ENCODE measurements at regions not wholly inside any gene's neighbourhood (a gene's known extent, or its start where the extent isn't known, plus 50 kb on each side); places are given as distances from the start of the nearest gene placed in this dataset.
"Not testable (repeated sequence)": the region's sequence is repeated elsewhere in the genome, so short reads cannot be mapped to it uniquely, and the experiment has no call there.

DNA sequence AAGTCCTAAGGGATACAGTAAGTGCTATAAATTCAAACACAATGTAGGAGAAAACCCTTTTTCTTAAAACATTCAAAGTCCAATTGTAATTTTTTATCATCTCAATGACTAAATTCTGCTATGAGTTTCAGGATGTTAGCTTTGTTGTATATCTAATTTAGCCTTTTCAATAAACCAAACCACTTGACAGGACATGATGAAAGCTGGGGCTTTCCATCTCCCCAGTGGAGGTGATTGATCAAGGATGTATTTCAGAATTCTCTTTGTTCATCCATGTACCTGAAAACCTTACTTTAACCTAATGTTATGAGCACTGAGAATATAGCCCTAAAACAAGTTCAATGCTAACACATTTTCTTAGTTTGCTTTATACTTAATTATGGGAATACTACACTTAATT lies 639.0 kb upstream of the ITGA1 start:
- Histone ChIP-seq H3K36me3 (ENCODE audit: control insufficient read depth in 2 of 2, insufficient read depth in 2 of 2, low read length in 1 of 2) (no peaks in the 10 kb centered on the region), H3K9me3 (ENCODE audit: control insufficient read depth in 2 of 2, insufficient read depth in 1 of 2, low read length in 1 of 2) (no peaks in the 10 kb centered on the region), H3K27ac (ENCODE audit: low read depth in 1 of 2, low read length in 1 of 2) (no peak overlapping the region), H3K4me1 (ENCODE audit: control insufficient read depth in 2 of 2, insufficient read depth in 2 of 2, low read length in 2 of 2) (no peaks in the 10 kb centered on the region), H3K4me3 (ENCODE audit: low read length in 2 of 2) (no peak overlapping the region), H3K27me3 (ENCODE audit: control insufficient read depth in 2 of 2, insufficient read depth in 1 of 2, low read length in 1 of 2) (no peaks in the 10 kb centered on the region)
- DNase-seq (ENCODE audit: low read depth in 6 of 9, low spot score in 9 of 9): no peak

- Histone ChIP-seq H3K27me3 (ENCODE audit: control insufficient read depth in 2 of 2, insufficient read depth in 1 of 2, low read length in 1 of 2) (no peaks in the 10 kb centered on the region), H3K4me3 (ENCODE audit: low read length in 2 of 2) (no peak overlapping the region), H3K27ac (ENCODE audit: low read depth in 1 of 2, low read length in 1 of 2) (no peak overlapping the region), H3K9me3 (ENCODE audit: control insufficient read depth in 2 of 2, insufficient read depth in 1 of 2, low read length in 1 of 2) (no peaks in the 10 kb centered on the region), H3K4me1 (ENCODE audit: control insufficient read depth in 2 of 2, insufficient read depth in 2 of 2, low read length in 2 of 2) (no peaks in the 10 kb centered on the region), H3K36me3 (ENCODE audit: control insufficient read depth in 2 of 2, insufficient read depth in 2 of 2, low read length in 1 of 2) (no peaks in the 10 kb centered on the region)
- no peak for DNase-seq (ENCODE audit: low read depth in 6 of 9, low spot score in 9 of 9)
- 85% methylated on average over 1 of the region's 1 CpG for WGBS
Measured at GRCh38 chr5:52150501-52150900, 637.2 kb upstream of the ITGA1 start.

DNA sequence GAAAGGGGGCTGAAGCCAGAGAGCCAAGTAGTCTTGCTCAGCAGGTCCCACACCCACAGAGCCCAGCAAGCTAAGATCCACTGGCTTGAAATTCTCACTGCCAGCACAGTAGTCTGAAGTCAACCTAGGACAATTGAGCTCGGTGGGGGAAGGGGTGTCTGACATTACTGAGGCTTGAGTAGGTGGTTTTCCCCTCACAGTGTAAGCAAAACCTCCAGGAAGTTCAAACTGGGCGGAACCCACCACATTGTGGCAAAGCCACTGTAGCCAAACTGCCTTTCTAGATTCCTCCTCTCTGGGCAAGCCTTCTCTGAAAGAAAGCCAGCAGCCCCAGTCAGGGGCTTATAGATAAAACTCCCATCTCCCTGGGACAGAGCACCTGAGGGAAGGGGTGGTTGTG lies 630.9 kb upstream of the ITGA1 start:
- WGBS: 47% methylated on average over 2 of the region's 2 CpGs
- not testable (repeated sequence) for H3K36me3 ChIP-seq (ENCODE audit: control insufficient read depth in 2 of 2, insufficient read depth in 2 of 2, low read length in 1 of 2); H3K4me3 ChIP-seq (ENCODE audit: low read length in 2 of 2); DNase-seq (ENCODE audit: low read depth in 6 of 9, low spot score in 9 of 9); H3K27ac ChIP-seq (ENCODE audit: low read depth in 1 of 2, low read length in 1 of 2); H3K4me1 ChIP-seq (ENCODE audit: control insufficient read depth in 2 of 2, insufficient read depth in 2 of 2, low read length in 2 of 2); H3K27me3 ChIP-seq (ENCODE audit: control insufficient read depth in 2 of 2, insufficient read depth in 1 of 2, low read length in 1 of 2); H3K9me3 ChIP-seq (ENCODE audit: control insufficient read depth in 2 of 2, insufficient read depth in 1 of 2, low read length in 1 of 2)

GRCh38 chr5:52165806-52166205 lies 621.9 kb upstream of the ITGA1 start:
- not testable (repeated sequence) for H3K9me3 ChIP-seq (ENCODE audit: control insufficient read depth in 2 of 2, insufficient read depth in 1 of 2, low read length in 1 of 2); DNase-seq (ENCODE audit: low read depth in 6 of 9, low spot score in 9 of 9); H3K27me3 ChIP-seq (ENCODE audit: control insufficient read depth in 2 of 2, insufficient read depth in 1 of 2, low read length in 1 of 2); H3K4me1 ChIP-seq (ENCODE audit: control insufficient read depth in 2 of 2, insufficient read depth in 2 of 2, low read length in 2 of 2); H3K4me3 ChIP-seq (ENCODE audit: low read length in 2 of 2); H3K36me3 ChIP-seq (ENCODE audit: control insufficient read depth in 2 of 2, insufficient read depth in 2 of 2, low read length in 1 of 2); H3K27ac ChIP-seq (ENCODE audit: low read depth in 1 of 2, low read length in 1 of 2)
- 91% methylated on average over 3 of the region's 3 CpGs for WGBS

DNA sequence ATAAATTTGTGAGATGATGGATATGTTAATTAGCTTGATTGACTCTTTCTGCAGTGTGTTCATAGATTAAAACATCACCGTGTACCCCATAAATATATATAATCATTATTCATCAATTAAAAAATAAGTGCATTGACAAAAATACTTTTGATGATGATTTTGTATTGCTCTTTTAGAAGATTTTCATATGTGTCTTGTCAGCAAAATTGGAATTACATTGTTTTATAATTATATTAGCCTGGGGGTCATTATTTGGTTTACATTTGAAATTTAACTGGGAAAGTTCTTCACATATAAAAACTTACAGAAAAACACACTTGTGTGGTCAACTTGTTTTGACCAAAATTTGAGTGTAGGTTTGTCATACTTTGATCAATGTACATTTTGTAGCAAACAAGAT lies 614.6 kb upstream of the ITGA1 start:
- DNase-seq (ENCODE audit: low read depth in 6 of 9, low spot score in 9 of 9): no peak
- H3K4me1 ChIP-seq (ENCODE audit: control insufficient read depth in 2 of 2, insufficient read depth in 2 of 2, low read length in 2 of 2): no peaks in the 10 kb centered on the region
- H3K9me3 ChIP-seq (ENCODE audit: control insufficient read depth in 2 of 2, insufficient read depth in 1 of 2, low read length in 1 of 2): no peaks in the 10 kb centered on the region
- no peak overlapping the region for H3K4me3 ChIP-seq (ENCODE audit: low read length in 2 of 2)
- H3K27ac ChIP-seq (ENCODE audit: low read depth in 1 of 2, low read length in 1 of 2): no peak overlapping the region
- 94% methylated on average over 1 of the region's 1 CpG for WGBS
- no peaks in the 10 kb centered on the region for H3K36me3 ChIP-seq (ENCODE audit: control insufficient read depth in 2 of 2, insufficient read depth in 2 of 2, low read length in 1 of 2)
- H3K27me3 ChIP-seq (ENCODE audit: control insufficient read depth in 2 of 2, insufficient read depth in 1 of 2, low read length in 1 of 2): no peaks in the 10 kb centered on the region

DNA sequence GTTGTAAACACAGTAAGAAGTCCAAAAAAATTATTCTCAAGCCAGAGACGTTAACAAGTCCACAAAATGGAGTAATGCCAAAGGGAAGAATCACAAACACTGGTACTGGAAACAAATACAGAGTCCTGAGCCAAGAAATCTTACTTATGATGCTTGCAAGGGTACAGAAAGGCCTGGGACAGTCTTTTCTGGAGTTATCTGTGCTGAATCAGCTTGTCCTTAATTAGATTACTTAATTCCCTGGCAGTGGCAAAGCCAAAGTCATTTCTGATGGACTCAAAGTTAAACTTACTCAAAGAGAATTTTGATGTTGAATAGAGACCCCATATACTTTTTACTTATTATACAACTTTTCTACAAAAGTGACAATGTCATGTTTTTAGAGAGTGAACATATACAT lies 610.5 kb upstream of the ITGA1 start:
- WGBS: 70% methylated on average over 1 of the region's 1 CpG
- no peak overlapping the region for H3K27ac ChIP-seq (ENCODE audit: low read depth in 1 of 2, low read length in 1 of 2)
- DNase-seq (ENCODE audit: low read depth in 6 of 9, low spot score in 9 of 9): no peak
- H3K4me3 ChIP-seq (ENCODE audit: low read length in 2 of 2): no peak overlapping the region
- no peaks in the 10 kb centered on the region for H3K4me1 ChIP-seq (ENCODE audit: control insufficient read depth in 2 of 2, insufficient read depth in 2 of 2, low read length in 2 of 2)
- no peaks in the 10 kb centered on the region for H3K36me3 ChIP-seq (ENCODE audit: control insufficient read depth in 2 of 2, insufficient read depth in 2 of 2, low read length in 1 of 2)
- no peaks in the 10 kb centered on the region for H3K27me3 ChIP-seq (ENCODE audit: control insufficient read depth in 2 of 2, insufficient read depth in 1 of 2, low read length in 1 of 2)
- H3K9me3 ChIP-seq (ENCODE audit: control insufficient read depth in 2 of 2, insufficient read depth in 1 of 2, low read length in 1 of 2): no peaks in the 10 kb centered on the region

GRCh38 chr5:52181403-52181802 lies 606.3 kb upstream of the ITGA1 start:
- Histone ChIP-seq H3K36me3 (ENCODE audit: control insufficient read depth in 2 of 2, insufficient read depth in 2 of 2, low read length in 1 of 2) (no peaks in the 10 kb centered on the region), H3K9me3 (ENCODE audit: control insufficient read depth in 2 of 2, insufficient read depth in 1 of 2, low read length in 1 of 2) (no peaks in the 10 kb centered on the region), H3K4me3 (ENCODE audit: low read length in 2 of 2) (no peak overlapping the region), H3K4me1 (ENCODE audit: control insufficient read depth in 2 of 2, insufficient read depth in 2 of 2, low read length in 2 of 2) (no peaks in the 10 kb centered on the region), H3K27ac (ENCODE audit: low read depth in 1 of 2, low read length in 1 of 2) (no peak overlapping the region), H3K27me3 (ENCODE audit: control insufficient read depth in 2 of 2, insufficient read depth in 1 of 2, low read length in 1 of 2) (no peaks in the 10 kb centered on the region)
- no peak for DNase-seq (ENCODE audit: low read depth in 6 of 9, low spot score in 9 of 9)
- 70% methylated on average over 2 of the region's 2 CpGs for whole genome bisulfite sequencing

GRCh38 chr5:52190737-52191136 lies 597.0 kb upstream of the ITGA1 start:
- Histone ChIP-seq H3K27ac (ENCODE audit: low read depth in 1 of 2, low read length in 1 of 2) (no peak overlapping the region), H3K27me3 (ENCODE audit: control insufficient read depth in 2 of 2, insufficient read depth in 1 of 2, low read length in 1 of 2) (no peaks in the 10 kb centered on the region), H3K9me3 (ENCODE audit: control insufficient read depth in 2 of 2, insufficient read depth in 1 of 2, low read length in 1 of 2) (no peaks in the 10 kb centered on the region), H3K4me3 (ENCODE audit: low read length in 2 of 2) (no peak overlapping the region), H3K4me1 (ENCODE audit: control insufficient read depth in 2 of 2, insufficient read depth in 2 of 2, low read length in 2 of 2) (no peaks in the 10 kb centered on the region), H3K36me3 (ENCODE audit: control insufficient read depth in 2 of 2, insufficient read depth in 2 of 2, low read length in 1 of 2) (no peaks in the 10 kb centered on the region)
- DNase-seq (ENCODE audit: low read depth in 6 of 9, low spot score in 9 of 9): no peak

GRCh38 chr5:52199833-52200232 lies 587.9 kb upstream of the ITGA1 start:
- Histone ChIP-seq H3K36me3 (ENCODE audit: control insufficient read depth in 2 of 2, insufficient read depth in 2 of 2, low read length in 1 of 2) (no peaks in the 10 kb centered on the region), H3K27ac (ENCODE audit: low read depth in 1 of 2, low read length in 1 of 2) (no peak overlapping the region), H3K4me3 (ENCODE audit: low read length in 2 of 2) (no peak overlapping the region), H3K9me3 (ENCODE audit: control insufficient read depth in 2 of 2, insufficient read depth in 1 of 2, low read length in 1 of 2) (no peaks in the 10 kb centered on the region), H3K4me1 (ENCODE audit: control insufficient read depth in 2 of 2, insufficient read depth in 2 of 2, low read length in 2 of 2) (no peaks in the 10 kb centered on the region), H3K27me3 (ENCODE audit: control insufficient read depth in 2 of 2, insufficient read depth in 1 of 2, low read length in 1 of 2) (no peaks in the 10 kb centered on the region)
- no peak for DNase-seq (ENCODE audit: low read depth in 6 of 9, low spot score in 9 of 9)
- WGBS: 95% methylated on average over 9 of the region's 9 CpGs

- Histone ChIP-seq H3K27ac (ENCODE audit: low read depth in 1 of 2, low read length in 1 of 2) (no peak overlapping the region), H3K9me3 (ENCODE audit: control insufficient read depth in 2 of 2, insufficient read depth in 1 of 2, low read length in 1 of 2) (no peaks in the 10 kb centered on the region), H3K27me3 (ENCODE audit: control insufficient read depth in 2 of 2, insufficient read depth in 1 of 2, low read length in 1 of 2) (no peaks in the 10 kb centered on the region), H3K4me1 (ENCODE audit: control insufficient read depth in 2 of 2, insufficient read depth in 2 of 2, low read length in 2 of 2) (no peaks in the 10 kb centered on the region), H3K36me3 (ENCODE audit: control insufficient read depth in 2 of 2, insufficient read depth in 2 of 2, low read length in 1 of 2) (no peaks in the 10 kb centered on the region), H3K4me3 (ENCODE audit: low read length in 2 of 2) (no peak overlapping the region)
- WGBS: 97% methylated on average over 14 of the region's 14 CpGs
- no peak for DNase-seq (ENCODE audit: low read depth in 6 of 9, low spot score in 9 of 9)
Measured at GRCh38 chr5:52202256-52202655, 585.5 kb upstream of the ITGA1 start.

All from thymus (tissue), 11 donors.